ENCODE measurements at regions not wholly inside any gene's neighbourhood (a gene's known extent, or its start where the extent isn't known, plus 50 kb on each side); places are given as distances from the start of the nearest gene placed in this dataset.

- TF ChIP-seq CTCF (IDR thresholded peaks at IDR 0.05) (no peak), POLR2A (IDR thresholded peaks at IDR 0.05) (no peak), POLR2AphosphoS5 (IDR thresholded peaks at IDR 0.05) (no peak), EP300 (IDR thresholded peaks at IDR 0.05) (no peak)
These were observed 551.8 kb upstream of the TYRP1 start for GRCh38 chr9:12141422-12141821.

Data from suprapubic skin (tissue), 4 donors.